ENCODE measurements at regions not wholly inside any gene's neighbourhood (a gene's known extent, or its start where the extent isn't known, plus 50 kb on each side); places are given as distances from the start of the nearest gene placed in this dataset.

DNA sequence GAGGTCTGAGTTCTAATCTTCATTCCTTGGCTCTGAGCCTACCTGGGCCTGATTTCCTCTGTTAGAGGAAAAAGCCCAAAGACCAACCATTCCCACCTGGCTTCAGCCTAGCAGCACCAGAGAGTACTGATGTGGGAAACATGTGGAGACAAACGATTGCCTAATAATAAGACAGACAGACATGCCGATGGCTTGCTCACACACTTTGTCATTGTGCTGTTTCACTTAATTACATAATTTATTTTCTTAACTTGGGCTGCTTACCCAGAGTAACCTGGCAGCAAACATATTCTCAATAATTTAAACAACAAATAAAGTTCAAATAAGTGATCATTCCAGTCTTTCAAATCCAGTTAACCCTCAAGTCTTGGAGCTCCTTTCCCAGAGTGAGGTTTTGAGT is 83.4 kb downstream of the MAF start:
- H2BK20ac ChIP-seq (ENCODE audit: low read length): no peak overlapping the region
- H3K79me2 ChIP-seq (ENCODE audit: control insufficient read depth in 1 of 2, insufficient read depth in 2 of 2, low read length in 2 of 2): no peaks in the 10 kb centered on the region
- 95% methylated on average over 2 of the region's 2 CpGs; no CpG with 5 or more reads in 1 of the 2 experiments for WGBS, 2 experiments (ENCODE audit: extremely low coverage in 1 of 2, insufficient coverage in 1 of 2, insufficient read length in 1 of 2, insufficient replicate concordance in 2 of 2, low coverage in 1 of 2, low lambda C conversion rate in 2 of 2, missing lambda C conversion rate in 1 of 2)
- H2AFZ ChIP-seq (ENCODE audit: low read length): no peak overlapping the region
- H3K14ac ChIP-seq (ENCODE audit: insufficient read length): no peak overlapping the region
- no peak overlapping the region for H3K4ac ChIP-seq (replicated peaks; ENCODE audit: insufficient read length, low read depth, low read length)
- no peak for FAIRE-seq
- no peak overlapping the region for H2AK5ac ChIP-seq (ENCODE audit: low read depth, low read length)
- no peak overlapping the region for H4K5ac ChIP-seq (ENCODE audit: insufficient read length, low read depth, low read length)
- H3K9me3 ChIP-seq (ENCODE audit: insufficient read depth in 2 of 2, low read depth in 1 of 2, low read length in 1 of 2): no peaks in the 10 kb centered on the region
- no peaks in the 10 kb centered on the region for H3K23me2 ChIP-seq (ENCODE audit: low read depth, low read length)
- H3K4me2 ChIP-seq (ENCODE audit: insufficient read depth in 1 of 2, low read depth in 2 of 2, low read length in 2 of 2): no peak overlapping the region
- H3K56ac ChIP-seq (replicated peaks; ENCODE audit: insufficient read length, low read depth, low read length): no peak overlapping the region
- no peak overlapping the region for H3K27ac ChIP-seq (ENCODE audit: low read depth, low read length)
- no peaks in the 10 kb centered on the region for H3K27me3 ChIP-seq (replicated peaks in 1 of 4; ENCODE audit: control insufficient read depth in 3 of 4, extremely low read depth in 1 of 4, insufficient read depth in 3 of 4, low read length in 3 of 4)
- H2BK120ac ChIP-seq (replicated peaks; ENCODE audit: low read depth, low read length): no peak overlapping the region
- no peak overlapping the region for H3K18ac ChIP-seq (ENCODE audit: extremely low read depth, low read length)
- no peak overlapping the region for H3K9ac ChIP-seq (replicated peaks in 1 of 4; ENCODE audit: extremely low read depth in 1 of 4, low read depth in 3 of 4, low read length in 3 of 4)
- CTCF ChIA-PET (ENCODE audit: partially characterized antibody): no interaction called here
- H2BK12ac ChIP-seq (ENCODE audit: low read depth, low read length): no peak overlapping the region
- POLR2A ChIA-PET (ENCODE audit: partially characterized antibody): no interaction called here
- TF ChIP-seq SP1 (IDR thresholded peaks at IDR 0.05; ENCODE audit: low read depth, low read length) (no peak), CHD2 (IDR thresholded peaks at IDR 0.05; ENCODE audit: low read length) (no peak), KDM1A (IDR thresholded peaks at IDR 0.05; ENCODE audit: borderline replicate concordance, low read length) (no peak), EZH2 (IDR thresholded peaks at IDR 0.05; ENCODE audit: low read depth, low read length, severe bottlenecking) (no peak)
- H2BK5ac ChIP-seq (ENCODE audit: low read depth, low read length): no peak overlapping the region
- H3K36me3 ChIP-seq (ENCODE audit: control insufficient read depth in 2 of 4, insufficient read depth in 4 of 4, low read length in 3 of 4): no peaks in the 10 kb centered on the region
- no peak overlapping the region for H2BK15ac ChIP-seq (ENCODE audit: low read length)
- H4K20me1 ChIP-seq (replicated peaks in 1 of 2; ENCODE audit: control insufficient read depth in 1 of 2, insufficient read depth in 2 of 2, low read length in 2 of 2): no peaks in the 10 kb centered on the region
- no peak overlapping the region for H3K23ac ChIP-seq (ENCODE audit: insufficient read length)
- no peak overlapping the region for H3K4me3 ChIP-seq (ENCODE audit: extremely low read depth in 1 of 4, insufficient read depth in 2 of 4, low read depth in 3 of 4, low read length in 4 of 4)
- H3K4me1 ChIP-seq (replicated peaks in 1 of 4; ENCODE audit: control insufficient read depth in 3 of 4, insufficient read depth in 4 of 4, low read length in 3 of 4): no peaks in the 10 kb centered on the region; a peak in 1 of 7 replicates
- no peaks in the 10 kb centered on the region for H3K79me1 ChIP-seq (ENCODE audit: low read depth, low read length)
- H4K91ac ChIP-seq (replicated peaks; ENCODE audit: insufficient read length, low read length): no peak overlapping the region
- H4K8ac ChIP-seq (ENCODE audit: extremely low read depth, insufficient read depth, low read length): no peak overlapping the region
- DNase-seq (ENCODE audit: low read depth in 1 of 2, low spot score in 2 of 2): no peak

Data from H1 (cell line).